ENCODE measurements at regions not wholly inside any gene's neighbourhood (a gene's known extent, or its start where the extent isn't known, plus 50 kb on each side); places are given as distances from the start of the nearest gene placed in this dataset.

GRCh38 chr20:57895161-57895855, 185.5 kb upstream of the PMEPA1 start:
- TF ChIP-seq CTCF (IDR thresholded peaks at IDR 0.05) (no peak), POLR2A (IDR thresholded peaks at IDR 0.05) (no peak), POLR2AphosphoS5 (IDR thresholded peaks at IDR 0.05) (no peak)
